Stimulated activated CD8-positive, alpha-beta memory T cell treated with anti-CD3 and anti-CD28 coated beads, Interleukin-12 subunit alpha, Interleukin-12 subunit beta, amount 100 ng/mL, for 4 hours (primary cell): ENCODE measurements at regions not wholly inside any gene's neighbourhood (a gene's known extent, or its start where the extent isn't known, plus 50 kb on each side); places are given as distances from the start of the nearest gene placed in this dataset.
"Not testable (repeated sequence)": the region's sequence is repeated elsewhere in the genome, so short reads cannot be mapped to it uniquely, and the experiment has no call there.

Experiments used
- DNase-seq: peaks from one replicate; pipeline ENCODE4 v3.0.0-alpha.2; 2020; ENCODE audit warnings: low read depth

GRCh38 chr11:11715075-11715474, 93.3 kb upstream of the GALNT18 start:
- not testable (repeated sequence) for DNase-seq

GRCh38 chr11:11710556-11710955, 88.8 kb upstream of the GALNT18 start:
- DNase-seq = no peak

GRCh38 chr11:11709447-11710239, 87.8 kb upstream of the GALNT18 start:
- DNase-seq = no peak

- DNase-seq = no peak
These were observed 86.5 kb upstream of the GALNT18 start for GRCh38 chr11:11708256-11708655.

- DNase-seq = no peak
These were observed 84.2 kb upstream of the GALNT18 start for GRCh38 chr11:11706028-11706427.

GRCh38 chr11:11703885-11704284, 82.1 kb upstream of the GALNT18 start:
- DNase-seq = no peak

- no peak for DNase-seq
These were observed 79.3 kb upstream of the GALNT18 start for GRCh38 chr11:11701070-11701469.

GRCh38 chr11:11697796-11698195, 76.0 kb upstream of the GALNT18 start:
- no peak for DNase-seq

GRCh38 chr11:11691296-11692151, 69.7 kb upstream of the GALNT18 start:
- no peak for DNase-seq

- no peak for DNase-seq
These were observed 59.7 kb upstream of the GALNT18 start for GRCh38 chr11:11681536-11681935.

- no peak for DNase-seq
These were observed 56.0 kb upstream of the GALNT18 start for GRCh38 chr11:11677672-11678356.

- DNase-seq = no peak
These were observed 53.9 kb upstream of the GALNT18 start for GRCh38 chr11:11675671-11676181.

GRCh38 chr11:11672789-11673188, 51.0 kb upstream of the GALNT18 start:
- DNase-seq = no peak

- DNase-seq = no peak
These were observed 50.3 kb upstream of the GALNT18 start for GRCh38 chr11:11672101-11672500.
